ENCODE measurements at regions not wholly inside any gene's neighbourhood (a gene's known extent, or its start where the extent isn't known, plus 50 kb on each side); places are given as distances from the start of the nearest gene placed in this dataset.
"Not testable (repeated sequence)": the region's sequence is repeated elsewhere in the genome, so short reads cannot be mapped to it uniquely, and the experiment has no call there.

DNA sequence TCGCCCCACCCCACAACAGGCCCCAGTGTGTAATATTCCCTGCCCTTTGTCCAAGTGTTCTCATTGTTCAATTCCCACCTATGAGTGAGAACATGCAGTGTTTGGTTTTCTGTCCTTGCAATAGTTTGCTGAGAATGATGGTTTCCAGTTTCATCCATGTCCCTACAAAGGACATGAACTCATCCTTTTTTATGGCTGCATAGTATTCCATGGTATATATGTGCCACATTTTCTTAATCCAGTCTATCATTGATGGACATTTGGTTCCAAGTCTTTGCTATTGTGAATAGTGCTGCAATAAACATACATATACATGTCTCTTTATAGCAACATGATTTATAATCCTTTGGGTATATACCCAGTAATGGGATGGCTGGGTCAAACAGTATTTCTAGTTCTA is 132.7 kb downstream of the SNX10 start:
- H3K4me1 ChIP-seq; H3K4me3 ChIP-seq; H3K27me3 ChIP-seq; H3K36me3 ChIP-seq; H3K9me3 ChIP-seq; intact Hi-C loops (cut with DNase I); DNase-seq (ENCODE audit: low spot score in 2 of 2); H3K27ac ChIP-seq: not testable (repeated sequence)

DNA sequence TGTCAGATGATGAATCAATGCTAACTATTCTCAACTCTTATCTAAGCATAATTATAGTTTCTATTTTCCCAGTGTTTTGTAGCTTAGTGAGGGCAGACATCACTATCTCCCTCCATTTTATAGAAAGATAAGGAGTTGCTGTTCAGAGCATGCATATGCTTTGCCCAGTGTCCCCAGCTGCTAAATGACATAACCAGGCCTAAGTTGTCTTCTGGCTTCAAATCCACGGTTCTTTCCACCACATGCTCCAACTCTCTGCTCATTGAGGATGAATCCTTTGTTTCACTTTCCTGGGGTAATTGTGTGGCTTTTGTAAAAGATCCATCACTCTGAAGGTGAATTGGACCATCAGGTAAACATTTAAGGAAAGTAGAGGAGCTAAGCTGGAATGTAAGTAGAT is 134.0 kb downstream of the SNX10 start:
- DNase-seq (ENCODE audit: low spot score in 2 of 2) = no peak
- H3K4me1 ChIP-seq = no peaks in the 10 kb centered on the region
- H3K9me3 ChIP-seq = no peaks in the 10 kb centered on the region
- intact Hi-C loops (cut with DNase I) = no loop called here
- H3K27ac ChIP-seq = no peak overlapping the region
- H3K36me3 ChIP-seq = no peaks in the 10 kb centered on the region
- no peak overlapping the region for H3K4me3 ChIP-seq
- no peaks in the 10 kb centered on the region for H3K27me3 ChIP-seq
- TF ChIP-seq, protein P1, sequence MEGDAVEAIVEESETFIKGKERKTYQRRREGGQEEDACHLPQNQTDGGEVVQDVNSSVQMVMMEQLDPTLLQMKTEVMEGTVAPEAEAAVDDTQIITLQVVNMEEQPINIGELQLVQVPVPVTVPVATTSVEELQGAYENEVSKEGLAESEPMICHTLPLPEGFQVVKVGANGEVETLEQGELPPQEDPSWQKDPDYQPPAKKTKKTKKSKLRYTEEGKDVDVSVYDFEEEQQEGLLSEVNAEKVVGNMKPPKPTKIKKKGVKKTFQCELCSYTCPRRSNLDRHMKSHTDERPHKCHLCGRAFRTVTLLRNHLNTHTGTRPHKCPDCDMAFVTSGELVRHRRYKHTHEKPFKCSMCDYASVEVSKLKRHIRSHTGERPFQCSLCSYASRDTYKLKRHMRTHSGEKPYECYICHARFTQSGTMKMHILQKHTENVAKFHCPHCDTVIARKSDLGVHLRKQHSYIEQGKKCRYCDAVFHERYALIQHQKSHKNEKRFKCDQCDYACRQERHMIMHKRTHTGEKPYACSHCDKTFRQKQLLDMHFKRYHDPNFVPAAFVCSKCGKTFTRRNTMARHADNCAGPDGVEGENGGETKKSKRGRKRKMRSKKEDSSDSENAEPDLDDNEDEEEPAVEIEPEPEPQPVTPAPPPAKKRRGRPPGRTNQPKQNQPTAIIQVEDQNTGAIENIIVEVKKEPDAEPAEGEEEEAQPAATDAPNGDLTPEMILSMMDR (IDR thresholded peaks at IDR 0.05) = no peak

DNA sequence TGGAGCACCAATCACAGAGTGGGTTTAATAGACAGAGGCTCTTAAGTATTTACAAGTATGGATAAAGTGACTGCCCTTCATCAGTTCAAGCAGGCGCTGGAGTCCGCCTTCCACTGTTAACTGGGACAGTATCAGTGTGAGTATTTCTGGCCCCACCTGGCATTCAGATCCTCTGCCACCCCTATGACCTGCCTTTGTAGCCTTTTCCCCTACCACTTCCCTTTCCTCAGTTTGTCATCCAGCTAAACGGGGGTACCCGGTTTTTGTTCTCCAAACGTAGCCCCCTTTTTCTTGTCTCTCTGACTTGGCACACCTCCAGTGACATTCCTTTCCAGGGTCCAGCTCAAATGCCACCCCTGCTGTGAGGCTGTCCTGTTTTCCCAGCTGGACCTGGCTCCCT is 134.4 kb downstream of the SNX10 start:
- Histone ChIP-seq H3K27me3 (no peaks in the 10 kb centered on the region), H3K9me3 (no peaks in the 10 kb centered on the region), H3K4me1 (no peaks in the 10 kb centered on the region), H3K36me3 (no peaks in the 10 kb centered on the region), H3K27ac (no peak overlapping the region), H3K4me3 (no peak overlapping the region)
- TF ChIP-seq, protein P1 (IDR thresholded peaks at IDR 0.05) = no peak
- DNase-seq (ENCODE audit: low spot score in 2 of 2) = no peak
- intact Hi-C loops (cut with DNase I) = no loop called here

DNA sequence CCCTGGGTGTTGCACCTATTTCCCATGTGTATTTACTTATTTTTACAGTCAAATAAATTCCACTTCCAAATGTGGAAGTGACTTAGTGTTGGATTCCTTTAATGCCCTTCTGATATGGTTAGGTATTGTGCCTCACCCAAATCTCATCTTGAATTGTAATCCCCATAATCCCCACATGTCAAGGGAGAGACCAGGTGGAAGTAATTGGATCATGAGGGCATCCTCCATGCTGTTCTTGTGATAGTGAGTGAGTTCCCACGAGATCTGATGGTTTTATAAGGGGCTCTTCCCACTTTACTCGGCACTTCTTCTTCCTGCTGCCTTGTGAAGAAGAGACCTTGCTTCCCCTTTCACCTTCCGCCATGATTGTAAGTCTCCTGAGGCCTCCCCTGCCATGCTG is 136.9 kb downstream of the SNX10 start:
- intact Hi-C loops (cut with DNase I) = no loop called here
- no peak for DNase-seq (ENCODE audit: low spot score in 2 of 2)
- no peaks in the 10 kb centered on the region for H3K4me1 ChIP-seq

DNA sequence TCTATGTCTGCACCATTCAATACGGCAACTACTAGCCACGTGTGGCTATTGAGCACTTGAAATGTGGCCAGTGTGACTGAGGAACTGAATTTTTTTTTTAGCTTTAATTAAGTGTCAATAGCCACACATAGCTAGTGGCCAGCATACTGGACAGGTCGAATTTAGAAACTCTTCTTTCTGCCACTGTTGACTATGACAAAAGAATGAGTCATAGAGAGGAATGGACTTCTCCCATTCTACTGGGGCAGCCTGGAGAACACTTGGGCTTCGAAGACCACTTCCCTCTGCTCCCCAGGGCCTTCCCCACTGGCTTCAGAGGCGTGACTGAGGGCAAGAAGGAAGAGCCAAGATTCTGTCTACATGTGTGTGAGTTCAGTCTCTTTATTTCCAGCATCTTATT is 137.5 kb downstream of the SNX10 start:
- Histone ChIP-seq H3K4me1 (no peaks in the 10 kb centered on the region), H3K27ac (no peak overlapping the region), H3K4me3 (no peak overlapping the region), H3K36me3 (no peaks in the 10 kb centered on the region), H3K9me3 (no peaks in the 10 kb centered on the region), H3K27me3 (no peaks in the 10 kb centered on the region)
- TF ChIP-seq, protein P1 (IDR thresholded peaks at IDR 0.05) = no peak
- no peak for DNase-seq (ENCODE audit: low spot score in 2 of 2)
- intact Hi-C loops (cut with DNase I) = no loop called here

More for the DNA sequence above, 136.9 kb downstream of the SNX10 start:
- TF ChIP-seq, protein P1 (IDR thresholded peaks at IDR 0.05) = no peak
- Histone ChIP-seq H3K9me3 (no peaks in the 10 kb centered on the region), H3K27ac (no peak overlapping the region), H3K36me3 (no peaks in the 10 kb centered on the region), H3K27me3 (no peaks in the 10 kb centered on the region), H3K4me3 (no peak overlapping the region)

DNA sequence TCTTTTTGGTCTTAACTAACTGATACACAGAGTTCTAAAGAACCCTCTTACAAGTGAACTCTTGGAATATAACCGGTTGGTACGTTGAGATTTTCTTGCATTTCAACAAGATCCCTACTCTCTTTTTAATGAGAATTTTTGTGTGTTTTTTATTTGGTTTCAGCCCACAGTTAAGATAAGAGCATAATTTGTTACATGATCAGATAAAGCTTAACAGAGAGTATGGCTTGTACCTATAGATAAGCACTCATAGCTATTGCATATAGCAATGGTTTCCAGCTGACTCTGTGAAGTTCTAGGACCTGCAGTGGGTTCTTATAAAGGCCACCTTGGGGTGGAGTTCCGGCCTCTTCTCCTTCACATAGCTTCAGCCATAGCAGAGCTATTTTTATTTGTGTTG is 143.3 kb downstream of the SNX10 start:
- H3K9me3 ChIP-seq = no peaks in the 10 kb centered on the region
- DNase-seq (ENCODE audit: low spot score in 2 of 2) = no peak
- H3K4me3 ChIP-seq = no peak overlapping the region
- no peaks in the 10 kb centered on the region for H3K4me1 ChIP-seq
- no peaks in the 10 kb centered on the region for H3K36me3 ChIP-seq
- TF ChIP-seq, protein P1 (IDR thresholded peaks at IDR 0.05) = no peak
- intact Hi-C loops (cut with DNase I) = no loop called here
- no peak overlapping the region for H3K27ac ChIP-seq
- no peaks in the 10 kb centered on the region for H3K27me3 ChIP-seq
